ENCODE measurements at regions not wholly inside any gene's neighbourhood (a gene's known extent, or its start where the extent isn't known, plus 50 kb on each side); places are given as distances from the start of the nearest gene placed in this dataset.

GRCh38 chr6:156638581-156638980, 138.6 kb upstream of the ARID1B start:
- TF ChIP-seq POLR2A (IDR thresholded peaks at IDR 0.05; ENCODE audit: low read length) (no peak), CTCF (IDR thresholded peaks at IDR 0.05) (no peak), SMC3 (IDR thresholded peaks at IDR 0.05) (no peak), CHD4 (IDR thresholded peaks at IDR 0.05; ENCODE audit: borderline replicate concordance) (no peak), ELK1 (IDR thresholded peaks at IDR 0.05; ENCODE audit: low read depth, low read length) (no peak), RNF2 (IDR thresholded peaks at IDR 0.05; ENCODE audit: borderline replicate concordance, low read depth) (no peak), KDM1A (IDR thresholded peaks at IDR 0.05; ENCODE audit: low read depth) (no peak), REST (IDR thresholded peaks at IDR 0.05) (no peak)

Measured in A549 (cell line).